ENCODE measurements at regions not wholly inside any gene's neighbourhood (a gene's known extent, or its start where the extent isn't known, plus 50 kb on each side); places are given as distances from the start of the nearest gene placed in this dataset.
"Not testable (repeated sequence)": the region's sequence is repeated elsewhere in the genome, so short reads cannot be mapped to it uniquely, and the experiment has no call there.

DNA sequence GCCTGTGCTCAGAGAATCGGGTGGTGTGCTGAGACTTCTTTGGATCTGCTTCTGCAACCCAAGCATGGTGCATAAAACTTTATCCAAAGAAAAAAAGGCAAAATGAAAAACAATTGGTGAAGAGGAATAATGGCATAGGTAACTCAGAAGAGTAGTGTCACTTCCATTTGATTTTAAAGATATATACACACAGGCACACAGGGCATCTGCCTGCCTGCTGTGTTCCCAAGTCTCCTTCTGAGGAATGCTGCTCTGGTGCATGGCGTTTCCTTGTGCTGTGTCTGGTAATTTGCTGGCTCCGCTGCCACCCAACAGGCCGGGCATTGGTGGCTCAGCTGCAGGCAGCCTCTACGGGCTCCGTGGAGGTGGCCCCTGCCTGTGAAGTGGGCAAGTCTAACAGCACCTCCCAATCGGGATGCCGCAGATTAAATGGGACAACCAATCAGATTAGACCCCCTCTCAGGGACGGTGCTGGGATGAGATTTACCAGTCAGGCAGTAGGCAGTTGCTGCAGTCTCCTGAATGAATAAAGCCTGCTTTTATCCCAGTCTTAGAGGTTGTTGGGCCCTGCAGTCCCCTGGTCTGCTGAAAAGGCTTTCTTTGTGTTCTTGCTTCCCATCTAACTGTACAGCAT is 253.7 kb upstream of the RASGRP1 start:
- no peak for DNase-seq

- no peak for DNase-seq
These were observed 254.9 kb upstream of the RASGRP1 start for GRCh38 chr15:38819387-38819950.

DNA sequence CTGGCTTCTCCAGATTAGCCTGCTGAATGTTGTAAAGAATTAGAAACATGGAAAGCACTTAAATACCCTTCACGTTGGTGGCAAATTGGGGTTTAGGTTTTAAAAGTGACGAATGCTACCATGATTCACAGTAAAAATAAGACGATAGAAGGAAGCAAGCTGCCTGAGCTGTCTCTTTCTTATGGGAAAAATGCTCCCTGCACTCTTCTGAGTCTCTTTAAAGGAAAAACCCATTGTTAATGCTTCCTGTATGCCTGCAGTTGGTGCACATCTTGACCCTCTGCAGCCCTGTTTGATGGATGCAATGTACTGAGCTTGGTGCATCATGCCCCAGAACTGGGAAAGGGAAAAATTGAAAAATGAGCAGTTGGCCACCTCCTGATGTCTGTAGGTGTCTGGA is 258.6 kb upstream of the RASGRP1 start:
- DNase-seq: no peak

GRCh38 chr15:38824719-38825118 is 260.1 kb upstream of the RASGRP1 start:
- DNase-seq: no peak

GRCh38 chr15:38826880-38827279 is 262.3 kb upstream of the RASGRP1 start:
- no peak for DNase-seq

GRCh38 chr15:38828031-38828532 is 263.5 kb upstream of the RASGRP1 start:
- no peak for DNase-seq

DNA sequence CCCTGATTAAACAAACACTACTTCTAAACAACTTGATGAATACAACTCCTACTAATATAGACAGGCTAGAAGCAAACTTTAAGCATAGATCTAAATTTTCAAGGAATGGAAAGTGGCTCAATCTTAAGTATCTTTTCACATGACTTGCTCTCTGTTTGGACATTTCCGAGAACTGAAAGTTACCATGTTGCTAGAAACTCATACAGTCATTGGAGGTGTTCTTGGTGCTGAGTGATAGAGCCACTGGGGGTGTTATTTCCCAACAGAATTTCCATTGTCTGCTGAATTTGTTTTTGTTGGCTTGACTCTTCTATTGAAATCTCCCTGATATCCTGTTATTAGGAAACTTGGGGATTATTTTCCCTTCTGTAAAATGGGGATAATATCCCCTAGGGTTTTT is 264.5 kb upstream of the RASGRP1 start:
- DNase-seq: no peak

GRCh38 chr15:38842226-38842625 is 277.6 kb upstream of the RASGRP1 start:
- DNase-seq: no peak

- DNase-seq: no peak
These were observed 278.5 kb upstream of the RASGRP1 start for GRCh38 chr15:38843051-38843501.

DNA sequence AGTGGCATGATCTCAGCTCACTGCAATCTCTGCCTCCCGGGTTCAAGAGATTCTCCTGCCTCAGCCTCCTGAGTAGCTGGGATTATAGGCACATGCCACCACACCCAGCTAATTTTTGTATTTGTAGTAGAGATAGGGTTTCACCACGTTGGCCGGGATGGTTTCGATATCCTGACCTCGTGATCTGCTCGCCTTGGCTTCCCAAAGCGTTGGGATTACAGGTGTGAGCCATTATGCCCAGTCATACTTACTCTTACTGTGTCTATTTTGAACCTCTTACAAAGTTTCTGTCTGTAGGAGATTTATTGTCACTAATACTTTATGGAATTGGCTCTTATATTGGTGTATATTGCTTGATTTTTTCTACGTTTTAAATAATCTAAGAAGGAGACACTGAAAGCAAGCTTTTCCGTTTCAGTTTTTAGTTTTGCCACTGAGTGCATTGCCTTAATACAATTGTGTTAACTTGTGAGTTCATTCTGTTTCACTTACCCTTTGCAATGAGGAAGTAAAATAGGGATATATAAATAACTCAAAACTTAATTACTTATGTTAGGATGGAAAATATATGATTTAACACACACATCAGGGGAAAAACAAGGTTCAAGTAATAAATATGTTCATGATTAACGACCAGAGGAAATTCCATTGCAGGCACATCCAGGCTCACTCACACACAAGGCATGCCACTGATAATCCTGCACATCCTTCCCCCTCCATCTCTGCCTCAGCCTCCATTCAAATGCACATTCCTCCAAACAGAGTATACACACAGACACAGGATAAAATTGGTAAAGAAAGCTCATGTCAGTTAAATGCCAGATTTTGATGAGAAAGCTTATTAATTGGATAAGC is 279.3 kb upstream of the RASGRP1 start:
- DNase-seq: no peak

- no peak for DNase-seq
These were observed 280.1 kb upstream of the RASGRP1 start for GRCh38 chr15:38844736-38845135.

DNA sequence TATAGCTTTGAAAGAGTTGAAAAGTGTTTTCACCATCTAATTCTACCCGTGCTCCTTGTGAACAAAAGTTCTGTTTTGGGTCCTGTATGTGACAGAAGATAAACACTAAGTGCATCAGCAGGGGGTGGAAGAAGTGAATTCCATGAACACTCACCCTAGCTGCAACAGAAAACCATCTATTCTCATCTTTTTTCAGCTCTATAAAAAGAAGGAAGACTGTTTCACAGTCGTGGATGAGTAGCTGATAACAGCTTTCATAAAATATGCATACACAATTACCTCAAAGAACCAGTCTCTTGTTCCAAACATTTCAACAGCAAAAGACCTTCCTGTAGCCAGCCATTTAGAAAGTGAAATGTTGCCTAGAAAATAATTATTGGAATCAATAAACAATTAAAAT is 281.7 kb upstream of the RASGRP1 start:
- DNase-seq: no peak

DNA sequence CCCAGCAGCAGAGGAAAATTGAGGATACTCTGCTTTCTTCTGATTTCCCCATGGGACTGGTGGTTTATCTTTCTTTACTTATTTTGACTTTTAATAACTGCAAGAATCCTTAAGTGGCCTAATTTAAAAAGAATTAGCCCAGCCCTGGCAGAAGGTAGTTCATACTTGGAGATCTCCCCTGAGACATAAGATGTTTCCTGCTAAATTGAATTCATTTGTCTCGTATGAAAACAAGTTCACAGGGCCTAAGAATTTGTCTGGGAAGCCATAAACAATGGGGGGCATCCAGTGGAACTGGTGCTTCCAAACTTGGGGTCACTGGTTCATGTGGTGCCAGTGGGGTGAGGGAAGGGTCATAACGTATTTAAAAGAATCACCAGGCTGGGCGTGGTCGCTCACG is 283.1 kb upstream of the RASGRP1 start:
- DNase-seq: no peak

DNA sequence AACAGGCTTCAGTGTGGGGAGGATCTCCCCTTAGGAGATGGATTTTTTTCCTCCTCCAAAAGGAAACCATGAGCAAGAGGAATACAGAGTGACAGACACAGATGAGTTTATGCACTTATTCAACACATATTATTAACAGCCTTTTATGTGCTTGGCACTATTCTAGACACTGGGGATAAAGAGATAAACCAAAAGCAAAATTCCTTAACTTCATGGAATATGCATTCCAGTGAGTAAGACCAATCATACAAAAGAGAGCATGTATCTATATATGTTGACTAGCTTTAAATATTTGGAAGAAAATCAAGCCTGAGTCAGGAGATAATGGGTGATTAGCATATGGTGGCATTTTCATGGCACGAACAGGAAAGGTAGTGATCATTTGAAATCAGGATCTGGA is 284.4 kb upstream of the RASGRP1 start:
- DNase-seq: no peak

DNA sequence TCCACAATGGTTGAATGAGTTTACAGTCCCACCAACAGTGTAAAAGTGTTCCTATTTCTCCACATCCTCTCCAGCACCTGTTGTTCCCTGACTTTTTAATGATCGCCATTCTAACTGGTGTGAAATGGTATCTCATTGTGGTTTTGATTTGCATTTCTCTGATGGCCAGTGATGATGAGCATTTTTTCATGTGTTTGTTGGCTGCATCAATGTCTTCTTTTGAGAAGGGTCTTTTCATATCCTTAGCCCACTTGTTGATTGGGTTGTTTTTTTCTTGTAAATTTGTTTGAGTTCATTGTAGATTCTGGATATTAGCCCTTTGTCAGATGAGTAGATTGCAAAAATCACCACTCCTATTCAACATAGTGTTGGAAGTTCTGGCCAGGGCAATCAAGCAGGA is 287.6 kb upstream of the RASGRP1 start:
- DNase-seq: not testable (repeated sequence)

GRCh38 chr15:38853608-38854007 is 289.0 kb upstream of the RASGRP1 start:
- DNase-seq: no peak

DNA sequence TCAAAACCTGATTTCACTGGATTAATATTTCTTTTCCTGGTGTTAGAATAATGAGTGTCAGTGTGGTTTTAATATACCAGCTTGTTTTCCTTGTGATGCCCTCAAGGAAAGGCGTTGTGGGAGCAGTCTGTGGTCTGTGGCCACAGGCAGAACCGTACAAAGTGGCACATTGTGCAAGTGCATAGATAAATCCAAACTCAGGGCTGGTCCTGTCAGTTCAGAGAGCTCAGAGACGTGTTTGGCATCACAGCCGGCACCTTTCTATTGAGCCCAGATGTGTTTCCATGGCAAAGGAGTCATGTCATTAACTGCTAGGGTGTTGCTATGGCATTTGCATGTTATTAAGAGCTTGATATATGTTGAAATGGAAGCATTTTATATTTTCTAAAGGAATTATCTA is 289.9 kb upstream of the RASGRP1 start:
- DNase-seq: no peak

DNA sequence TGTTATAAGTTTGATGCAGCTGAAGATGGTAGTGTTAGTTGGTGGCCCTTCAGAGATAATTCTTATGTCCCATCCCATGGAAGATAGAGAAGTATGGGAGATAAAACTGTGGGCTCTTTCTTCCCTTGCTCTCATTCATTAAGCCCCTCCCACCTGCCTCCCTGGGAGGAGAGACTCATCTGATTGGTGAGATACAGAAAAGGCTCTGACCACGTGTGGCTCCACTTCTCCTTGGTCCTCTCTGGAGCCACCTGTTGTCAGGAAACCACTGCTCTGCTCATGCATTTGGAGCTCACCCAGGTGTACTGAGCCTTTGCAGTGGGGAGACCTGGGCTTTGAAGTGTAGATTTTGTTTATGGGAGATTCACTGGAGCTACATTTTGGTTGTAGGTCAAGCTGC is 293.2 kb upstream of the RASGRP1 start:
- no peak for DNase-seq

DNA sequence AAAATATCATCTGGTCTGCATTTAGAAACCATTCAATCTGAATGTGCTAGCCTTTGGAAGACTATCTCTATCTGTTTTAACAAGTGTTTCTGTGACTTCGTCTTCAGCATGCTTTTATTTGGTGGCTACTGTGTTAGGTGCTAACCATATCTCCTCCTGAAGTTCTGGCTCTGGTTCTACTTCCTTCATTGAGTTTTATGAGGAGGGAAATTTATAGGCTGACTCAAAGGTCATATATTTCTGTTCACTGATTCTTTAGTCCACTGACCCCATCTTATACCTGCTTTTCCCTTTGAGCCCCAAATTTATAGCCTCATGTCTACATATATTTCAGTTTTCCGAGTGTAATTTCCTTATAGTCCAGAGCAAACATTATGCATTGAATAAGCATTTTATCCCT is 295.0 kb upstream of the RASGRP1 start:
- no peak for DNase-seq

DNA sequence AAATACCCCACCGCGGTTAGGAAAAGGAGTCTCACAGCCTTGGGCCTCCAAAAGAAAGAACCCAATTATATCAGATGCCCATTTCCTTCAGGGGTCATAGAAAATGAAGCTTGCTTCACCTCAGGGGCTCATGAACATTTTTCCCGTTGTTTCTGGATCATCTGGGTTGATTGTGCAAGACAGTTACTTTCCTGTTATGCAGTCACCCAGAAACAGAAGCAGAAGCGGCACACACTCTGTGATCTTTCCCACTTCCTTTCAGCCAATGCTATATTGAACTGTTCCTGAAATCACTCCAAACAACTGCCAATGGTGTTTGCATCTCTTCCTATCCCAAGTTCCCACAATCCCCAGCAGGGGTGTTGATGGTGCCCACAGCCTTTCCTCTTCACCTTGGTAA is 295.6 kb upstream of the RASGRP1 start:
- DNase-seq: no peak

GRCh38 chr15:38860674-38861073 is 296.1 kb upstream of the RASGRP1 start:
- DNase-seq: no peak

DNA sequence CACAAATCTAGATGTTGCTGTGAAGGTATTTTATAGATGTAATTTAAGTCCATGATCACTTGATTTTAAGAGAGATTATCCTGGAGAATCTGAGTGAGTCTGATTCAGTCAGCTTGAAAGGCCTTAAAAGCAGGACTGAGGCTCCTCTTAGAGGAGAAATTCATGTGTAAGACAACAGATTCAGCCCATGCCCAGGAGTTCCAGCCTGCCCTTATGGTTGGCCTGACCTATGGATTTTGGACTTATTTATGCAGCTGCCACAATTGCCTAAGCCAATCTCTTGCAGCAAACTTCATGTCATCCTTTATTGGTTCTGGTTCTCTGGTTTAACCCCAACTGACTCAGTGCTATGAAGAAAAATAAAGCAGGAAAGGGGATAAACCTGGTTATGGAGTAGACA is 296.5 kb upstream of the RASGRP1 start:
- no peak for DNase-seq

DNA sequence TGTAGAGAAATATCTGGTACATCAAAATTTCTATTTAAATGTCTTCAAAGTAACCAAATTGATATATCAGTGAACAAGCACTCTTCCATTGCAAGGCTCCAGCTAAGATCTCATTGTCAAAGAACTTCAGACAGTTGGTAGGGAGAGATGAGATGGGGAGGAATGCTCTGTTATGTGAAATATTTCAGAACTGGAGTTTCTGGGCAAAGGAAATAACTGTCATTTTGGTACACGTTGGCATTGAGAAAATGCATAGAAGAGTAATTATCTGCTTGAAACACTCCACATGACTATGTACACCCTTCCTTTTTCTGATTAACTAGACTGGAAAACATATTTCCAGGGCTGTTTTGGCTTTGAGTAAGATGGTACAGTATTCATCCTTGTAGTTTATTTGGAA is 297.5 kb upstream of the RASGRP1 start:
- no peak for DNase-seq

DNA sequence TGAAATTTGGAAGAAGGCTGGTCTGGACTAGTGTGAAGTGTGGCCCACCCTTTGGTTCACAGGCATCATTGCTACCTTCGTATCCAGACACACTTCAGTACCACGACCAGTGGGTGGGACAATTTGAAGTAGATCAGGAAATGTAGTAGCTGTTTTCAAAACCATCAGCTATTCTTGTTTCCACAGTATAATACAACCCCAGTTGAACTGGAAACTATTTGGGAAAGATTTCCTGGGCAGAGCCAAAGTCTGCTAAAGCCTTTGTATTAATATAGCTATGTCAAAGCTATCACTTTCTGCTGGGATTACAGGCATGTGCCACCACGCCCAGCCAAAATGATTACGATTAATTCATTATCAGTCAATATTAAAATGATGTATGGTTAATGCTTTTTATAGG is 298.8 kb upstream of the RASGRP1 start:
- DNase-seq: no peak
